Activated CD4-positive, alpha-beta T cell treated with anti-CD3 and anti-CD28 coated beads for 24 hours (primary cell): ENCODE measurements at regions not wholly inside any gene's neighbourhood (a gene's known extent, or its start where the extent isn't known, plus 50 kb on each side); places are given as distances from the start of the nearest gene placed in this dataset.
"Not testable (repeated sequence)": the region's sequence is repeated elsewhere in the genome, so short reads cannot be mapped to it uniquely, and the experiment has no call there.

Source experiments
- DNase-seq, 2 donors: peaks; one replicate each; pipeline ENCODE4 v3.0.0-alpha.2; 2020; ENCODE audit warnings: low read depth in 2 of 2

- DNase-seq, result not testable (repeated sequence)
Measured at GRCh38 chr5:96171973-96172372, 210.3 kb upstream of the ELL2 start.

- DNase-seq, result not testable (repeated sequence)
Measured at GRCh38 chr5:96170481-96171125, 209.0 kb upstream of the ELL2 start.

GRCh38 chr5:96168833-96169232 lies 207.2 kb upstream of the ELL2 start:
- not testable (repeated sequence) for DNase-seq

GRCh38 chr5:96159043-96159442 lies 197.4 kb upstream of the ELL2 start:
- no peak for DNase-seq

- DNase-seq, result no peak
Measured at GRCh38 chr5:96157841-96158291, 196.2 kb upstream of the ELL2 start.

GRCh38 chr5:96157077-96157780 lies 195.6 kb upstream of the ELL2 start:
- DNase-seq, result no peak

- DNase-seq, result no peak
Measured at GRCh38 chr5:96155147-96155546, 193.5 kb upstream of the ELL2 start.

GRCh38 chr5:96151891-96152290 lies 190.2 kb upstream of the ELL2 start:
- DNase-seq, result no peak

GRCh38 chr5:96150007-96150406 lies 188.4 kb upstream of the ELL2 start:
- DNase-seq, result no peak

GRCh38 chr5:96149546-96149945 lies 187.9 kb upstream of the ELL2 start:
- DNase-seq, result no peak

GRCh38 chr5:96149021-96149420 lies 187.4 kb upstream of the ELL2 start:
- DNase-seq, result no peak

GRCh38 chr5:96148376-96148775 lies 186.7 kb upstream of the ELL2 start:
- DNase-seq, result no peak

GRCh38 chr5:96147866-96148265 lies 186.2 kb upstream of the ELL2 start:
- DNase-seq, result no peak

GRCh38 chr5:96146675-96147074 lies 185.0 kb upstream of the ELL2 start:
- no peak for DNase-seq

- DNase-seq, result no peak
Measured at GRCh38 chr5:96144289-96144688, 182.6 kb upstream of the ELL2 start.

- DNase-seq, result no peak
Measured at GRCh38 chr5:96143450-96143849, 181.8 kb upstream of the ELL2 start.

- no peak for DNase-seq
Measured at GRCh38 chr5:96142786-96143434, 181.3 kb upstream of the ELL2 start.

GRCh38 chr5:96142184-96142781 lies 180.6 kb upstream of the ELL2 start:
- no peak for DNase-seq

GRCh38 chr5:96141749-96142148 lies 180.1 kb upstream of the ELL2 start:
- no peak for DNase-seq

GRCh38 chr5:96140496-96140895 lies 178.8 kb upstream of the ELL2 start:
- no peak for DNase-seq

- no peak for DNase-seq
Measured at GRCh38 chr5:96140084-96140483, 178.4 kb upstream of the ELL2 start.

- no peak for DNase-seq
Measured at GRCh38 chr5:96134886-96135285, 173.2 kb upstream of the ELL2 start.
